HG03066 (cell line): ENCODE measurements at regions not wholly inside any gene's neighbourhood (a gene's known extent, or its start where the extent isn't known, plus 50 kb on each side); places are given as distances from the start of the nearest gene placed in this dataset.
"Not testable (repeated sequence)": the region's sequence is repeated elsewhere in the genome, so short reads cannot be mapped to it uniquely, and the experiment has no call there.

ENCODE experiments used
- ATAC-seq: cut with Tn5 transposase; IDR thresholded peaks from one replicate; pipeline ENCODE4 v1.9.1; 2021; ENCODE audit warnings: low read depth; ENCODE audit not compliant: unreplicated experiment

GRCh38 chr12:72839696-72840095, 567.5 kb downstream of the TRHDE start:
- ATAC-seq: no peak

GRCh38 chr12:72863671-72864070, 591.5 kb downstream of the TRHDE start:
- no peak for ATAC-seq

GRCh38 chr12:72865921-72866320, 593.8 kb downstream of the TRHDE start:
- ATAC-seq: no peak

- no peak for ATAC-seq
Observed at GRCh38 chr12:72869024-72869423, 596.9 kb downstream of the TRHDE start.

GRCh38 chr12:72872238-72872887, 600.2 kb downstream of the TRHDE start:
- no peak for ATAC-seq

GRCh38 chr12:72872996-72873395, 600.8 kb downstream of the TRHDE start:
- no peak for ATAC-seq

- no peak for ATAC-seq
Observed at GRCh38 chr12:72876092-72876491, 603.9 kb downstream of the TRHDE start.

- no peak for ATAC-seq
Observed at GRCh38 chr12:72888693-72889092, 616.5 kb downstream of the TRHDE start.

GRCh38 chr12:72889791-72890190, 617.6 kb downstream of the TRHDE start:
- ATAC-seq: no peak

- no peak for ATAC-seq
Observed at GRCh38 chr12:72901685-72902084, 629.5 kb downstream of the TRHDE start.

GRCh38 chr12:72925716-72926115, 653.5 kb downstream of the TRHDE start:
- no peak for ATAC-seq

- not testable (repeated sequence) for ATAC-seq
Observed at GRCh38 chr12:72931838-72932237, 659.7 kb downstream of the TRHDE start.

GRCh38 chr12:72937486-72937885, 665.3 kb downstream of the TRHDE start:
- ATAC-seq: no peak

GRCh38 chr12:72957454-72957853, 685.3 kb downstream of the TRHDE start:
- no peak for ATAC-seq

GRCh38 chr12:72966684-72967083, 694.5 kb downstream of the TRHDE start:
- ATAC-seq: no peak

- ATAC-seq: no peak
Observed at GRCh38 chr12:72974954-72975555, 702.9 kb downstream of the TRHDE start.

- ATAC-seq: no peak
Observed at GRCh38 chr12:72978999-72979398, 706.8 kb downstream of the TRHDE start.

GRCh38 chr12:72982356-72982755, 710.2 kb downstream of the TRHDE start:
- ATAC-seq: no peak

GRCh38 chr12:72986963-72987362, 714.8 kb downstream of the TRHDE start:
- ATAC-seq: no peak

- ATAC-seq: no peak
Observed at GRCh38 chr12:72989458-72989947, 717.3 kb downstream of the TRHDE start.

GRCh38 chr12:72995029-72995428, 722.9 kb downstream of the TRHDE start:
- not testable (repeated sequence) for ATAC-seq

GRCh38 chr12:72995616-72996015, 723.4 kb downstream of the TRHDE start:
- ATAC-seq: no peak
